Suppressor macrophage treated with lipopolysaccharide for 4 hours (primary cell): ENCODE measurements at regions not wholly inside any gene's neighbourhood (a gene's known extent, or its start where the extent isn't known, plus 50 kb on each side); places are given as distances from the start of the nearest gene placed in this dataset.
"Not testable (repeated sequence)": the region's sequence is repeated elsewhere in the genome, so short reads cannot be mapped to it uniquely, and the experiment has no call there.

Source experiments
- DNase-seq: peaks from one replicate; pipeline ENCODE4 v3.0.0-alpha.2; 2020

DNA sequence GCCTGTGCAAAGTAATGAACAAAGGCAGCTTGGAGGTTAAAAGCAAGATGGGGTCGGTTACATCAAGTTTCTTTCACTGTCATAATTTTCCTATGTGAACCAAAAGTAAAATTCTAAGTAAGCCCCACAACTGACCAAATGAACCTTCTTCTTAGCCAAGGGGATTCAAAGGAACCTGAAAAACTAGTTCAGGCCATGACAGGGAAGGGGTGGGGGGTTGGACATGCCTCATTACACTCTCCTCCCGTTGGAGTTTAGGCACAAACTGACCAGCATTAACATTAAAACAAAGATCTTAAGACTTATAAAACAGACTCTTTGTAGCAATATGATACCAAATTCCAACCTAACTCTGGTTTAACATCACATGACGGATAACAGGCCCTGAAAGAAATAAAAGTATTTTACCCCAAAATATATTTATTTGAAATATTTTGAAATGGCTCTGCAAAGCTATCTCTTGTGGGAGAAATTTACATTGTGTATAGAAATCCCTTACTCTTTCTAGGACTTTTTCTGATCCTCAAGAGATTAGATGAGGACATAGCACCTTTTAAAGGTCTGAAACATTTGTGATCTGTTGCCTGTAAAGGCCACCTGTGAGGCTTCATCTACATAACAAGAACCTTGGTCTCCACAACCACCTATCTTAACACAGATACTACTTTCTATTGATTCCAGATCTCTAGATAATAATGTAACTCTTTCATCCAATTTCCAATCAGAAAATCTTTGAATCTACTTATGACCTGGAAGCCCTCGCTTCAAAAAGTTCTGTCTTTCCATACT lies 1829.0 kb upstream of the MIR17HG start:
- DNase-seq = no peak

GRCh38 chr13:89520468-89520867 lies 1827.0 kb upstream of the MIR17HG start:
- DNase-seq = no peak

- DNase-seq = not testable (repeated sequence)
These were observed 1825.8 kb upstream of the MIR17HG start for GRCh38 chr13:89521672-89522071.

DNA sequence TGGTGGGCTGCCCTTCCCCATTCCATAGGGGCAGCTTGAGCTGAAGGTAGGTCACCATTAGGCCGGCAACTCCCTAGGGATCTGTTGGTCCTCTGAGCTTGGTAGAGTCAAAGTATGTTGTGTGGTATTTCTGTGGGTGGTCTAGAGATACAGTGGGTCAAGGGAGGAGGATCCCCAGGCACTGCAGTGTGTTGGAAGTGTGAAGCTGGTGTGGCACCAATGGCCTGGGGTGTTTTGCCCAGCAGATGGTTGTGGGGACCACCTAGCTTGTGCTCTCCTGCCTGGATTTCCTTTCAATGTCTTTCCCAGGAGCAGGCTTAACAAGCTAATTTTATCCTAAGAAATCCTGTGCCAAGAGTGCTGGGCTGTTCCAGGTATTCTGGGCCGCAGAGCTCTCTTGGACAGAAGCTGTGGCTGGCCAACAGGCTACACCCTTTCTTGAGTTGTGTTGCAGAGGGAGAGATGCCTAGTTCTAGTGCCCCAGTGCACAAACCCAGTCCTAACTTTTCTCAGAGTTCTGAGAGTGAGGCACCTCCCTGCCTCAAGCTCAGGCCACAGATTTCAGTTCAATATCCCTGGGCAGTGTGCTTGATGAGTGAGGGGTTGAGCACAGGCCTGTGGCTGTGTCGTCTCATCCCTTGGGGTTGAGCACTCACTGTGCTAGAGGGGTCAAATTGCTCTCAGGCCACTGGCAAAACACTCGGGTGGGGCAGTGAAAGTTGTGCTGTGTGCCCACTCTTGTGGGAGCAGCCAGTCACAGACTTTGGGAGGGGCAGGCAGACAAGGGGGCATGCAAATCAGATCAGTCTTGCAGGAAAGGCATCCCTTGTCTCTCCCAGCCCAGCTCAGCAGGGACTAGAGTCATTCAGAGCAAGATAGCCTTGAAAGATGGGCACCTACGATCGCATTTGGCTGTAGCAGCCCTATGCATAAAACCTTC lies 1806.1 kb upstream of the MIR17HG start:
- no peak for DNase-seq

- DNase-seq = no peak
These were observed 1796.5 kb upstream of the MIR17HG start for GRCh38 chr13:89550938-89551337.

DNA sequence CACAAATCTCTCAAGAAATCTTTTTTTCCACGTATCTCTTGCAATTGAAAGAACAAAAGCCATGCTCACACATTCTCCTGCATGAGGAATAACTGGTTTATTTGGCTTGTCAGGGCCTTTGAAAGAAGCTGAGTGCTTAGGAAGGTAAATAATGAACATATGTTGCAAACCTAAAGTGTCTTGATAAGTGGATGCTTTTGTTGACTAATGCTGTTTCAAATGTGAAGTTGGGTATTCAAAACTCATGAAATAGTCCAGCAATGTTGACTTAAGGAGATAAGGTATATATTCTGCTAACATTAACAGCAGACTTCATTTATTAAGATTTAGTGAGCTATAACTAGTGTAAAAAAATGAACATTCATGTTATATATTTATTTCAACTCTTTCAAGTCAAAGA lies 1792.7 kb upstream of the MIR17HG start:
- DNase-seq = no peak

DNA sequence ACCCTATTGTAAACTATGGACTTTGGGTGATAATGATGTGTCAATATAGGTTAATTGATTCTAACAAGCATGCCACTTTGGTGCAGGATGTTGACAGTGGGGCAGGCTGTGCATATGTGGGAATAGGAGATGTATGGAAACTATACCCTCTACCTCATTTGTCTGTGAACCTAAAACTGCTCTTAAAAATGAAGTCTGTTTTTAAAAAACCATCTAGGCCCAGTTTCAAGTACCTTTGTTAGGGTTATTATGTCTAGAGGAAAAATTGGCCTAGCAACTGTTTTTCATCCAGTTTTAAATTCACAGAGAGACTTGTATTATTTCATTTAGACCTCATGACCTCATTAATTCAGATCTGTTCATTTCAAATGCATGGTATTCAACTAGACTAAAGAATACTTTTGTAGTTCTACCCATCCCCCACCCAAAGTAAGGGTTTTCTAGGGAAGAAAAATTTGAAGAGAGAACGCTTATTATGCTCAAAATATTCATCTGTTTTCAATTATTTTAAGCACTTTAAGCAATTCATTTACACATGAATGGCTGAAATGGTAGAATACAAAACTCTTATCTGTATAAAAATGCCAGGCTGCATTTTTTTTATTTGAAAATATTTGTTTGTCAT lies 1781.9 kb upstream of the MIR17HG start:
- no peak for DNase-seq

DNA sequence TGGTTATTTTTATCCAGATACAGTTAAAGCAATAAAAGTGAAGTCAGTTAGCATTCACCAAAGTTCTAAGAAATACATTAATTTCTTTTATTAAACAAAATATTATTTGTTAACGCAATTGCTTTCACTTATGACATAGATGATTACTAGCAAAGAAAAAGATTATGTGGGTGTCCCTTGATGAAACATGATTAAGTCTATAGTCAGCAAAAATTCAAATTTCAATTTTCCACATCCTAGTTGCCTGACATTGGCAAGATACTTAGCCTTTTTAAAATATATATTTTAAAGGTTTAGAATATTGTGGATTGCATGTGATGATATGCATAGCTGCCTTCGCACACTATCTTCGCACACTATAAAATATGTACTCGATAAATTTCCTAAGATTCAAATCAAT lies 1780.5 kb upstream of the MIR17HG start:
- DNase-seq = no peak

DNA sequence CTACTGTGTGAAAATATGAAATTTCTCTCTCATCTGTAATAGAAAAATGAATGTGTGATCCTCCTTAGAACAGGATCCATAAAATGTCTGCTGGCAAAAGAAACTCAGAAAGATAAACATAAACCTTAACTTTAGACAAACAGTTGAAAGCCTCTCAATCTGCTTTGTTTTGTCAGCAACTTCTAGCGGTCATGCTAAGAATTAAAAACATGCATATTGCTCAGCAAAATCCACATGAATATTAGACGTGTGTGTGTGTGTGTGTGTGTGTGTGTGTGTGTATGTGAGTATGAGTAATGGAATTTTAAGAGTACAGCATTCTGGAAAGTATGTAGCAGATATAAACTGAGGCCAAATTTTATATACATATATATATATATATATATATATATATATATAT lies 1779.2 kb upstream of the MIR17HG start:
- DNase-seq = no peak

- no peak for DNase-seq
These were observed 1778.7 kb upstream of the MIR17HG start for GRCh38 chr13:89568746-89569145.

DNA sequence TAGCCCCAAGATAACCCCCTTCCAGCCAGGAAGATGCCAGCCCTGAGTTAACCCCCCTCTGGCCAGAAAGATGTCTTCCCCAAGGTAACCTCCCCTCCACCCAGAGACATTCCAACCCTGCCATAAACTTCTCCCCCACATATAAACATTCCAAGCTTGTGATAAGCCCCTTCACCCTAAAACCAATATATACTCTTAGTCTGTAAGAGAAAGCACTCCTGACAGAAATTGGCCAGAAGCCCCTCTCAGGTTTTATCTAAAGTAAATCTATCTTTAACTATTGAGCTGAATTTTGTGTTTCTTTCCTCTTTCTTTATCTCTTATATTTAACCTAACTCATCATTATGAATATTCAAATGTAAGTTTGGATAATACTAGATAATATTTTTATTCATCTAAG lies 1775.8 kb upstream of the MIR17HG start:
- no peak for DNase-seq

GRCh38 chr13:89574077-89574476 lies 1773.4 kb upstream of the MIR17HG start:
- no peak for DNase-seq

DNA sequence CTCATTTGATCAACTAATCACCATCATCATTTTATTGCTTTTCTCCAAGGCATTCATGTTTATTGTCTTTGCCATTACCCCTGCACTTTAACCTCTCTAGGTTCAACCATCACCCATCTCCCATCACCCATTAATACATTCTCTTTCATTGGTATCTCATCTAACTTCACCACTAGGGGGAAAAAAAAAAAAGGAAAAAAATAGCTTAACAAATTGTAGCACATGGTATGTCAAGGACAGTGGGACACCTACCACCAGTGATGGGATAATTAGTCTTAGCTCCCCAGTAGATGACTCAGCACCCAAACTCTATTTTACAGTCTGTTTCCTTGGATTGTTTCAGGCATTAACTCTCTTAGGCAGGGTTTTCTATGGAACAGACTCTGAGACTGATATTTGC lies 1770.2 kb upstream of the MIR17HG start:
- DNase-seq = no peak

DNA sequence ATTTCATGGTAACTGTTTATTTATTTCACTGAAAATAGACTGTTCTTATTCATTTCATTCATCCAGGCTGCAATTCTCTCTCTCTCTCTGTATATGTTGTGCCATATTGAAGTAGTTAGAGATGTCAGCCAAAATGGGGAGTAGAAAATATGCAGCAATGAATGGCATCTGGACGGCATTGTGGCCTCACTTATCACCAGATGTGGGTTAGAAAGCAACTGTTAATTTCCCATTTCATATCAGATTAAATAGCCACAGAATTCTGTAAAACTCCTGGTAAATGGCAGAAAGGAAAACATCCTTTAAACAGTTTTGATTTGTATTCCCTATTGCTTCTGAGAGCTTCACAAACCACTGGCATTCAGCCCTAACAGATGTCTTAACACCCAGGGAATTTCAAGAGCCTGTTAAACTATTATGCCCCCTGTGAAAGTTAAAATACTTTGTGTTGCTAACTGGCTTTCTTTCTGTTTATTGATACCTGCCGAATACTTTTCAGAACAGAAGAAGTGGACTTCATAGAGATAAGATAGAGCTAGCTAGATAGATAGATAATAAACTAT lies 1763.3 kb upstream of the MIR17HG start:
- DNase-seq = no peak

DNA sequence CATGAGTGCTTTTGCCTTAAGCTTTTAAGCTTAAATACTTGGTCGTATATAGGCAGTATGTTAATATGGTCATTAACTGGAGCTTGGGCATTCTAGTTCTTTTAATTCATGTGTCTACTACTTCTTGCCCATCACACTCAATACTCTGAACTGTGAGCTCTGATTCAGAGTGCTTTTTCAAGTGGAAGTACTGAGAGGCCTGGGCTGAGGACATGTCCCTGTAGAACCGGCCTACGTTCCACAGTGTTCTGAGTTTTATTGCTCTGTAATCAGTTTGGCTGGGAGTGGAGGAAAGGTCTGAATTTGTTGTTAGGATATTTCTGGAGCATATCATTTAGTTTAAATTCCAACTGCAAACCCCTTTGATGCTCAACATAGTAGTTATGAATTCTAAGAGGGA lies 1744.8 kb upstream of the MIR17HG start:
- DNase-seq = no peak

- no peak for DNase-seq
These were observed 1744.3 kb upstream of the MIR17HG start for GRCh38 chr13:89603187-89603586.

GRCh38 chr13:89609318-89609717 lies 1738.2 kb upstream of the MIR17HG start:
- DNase-seq = no peak

DNA sequence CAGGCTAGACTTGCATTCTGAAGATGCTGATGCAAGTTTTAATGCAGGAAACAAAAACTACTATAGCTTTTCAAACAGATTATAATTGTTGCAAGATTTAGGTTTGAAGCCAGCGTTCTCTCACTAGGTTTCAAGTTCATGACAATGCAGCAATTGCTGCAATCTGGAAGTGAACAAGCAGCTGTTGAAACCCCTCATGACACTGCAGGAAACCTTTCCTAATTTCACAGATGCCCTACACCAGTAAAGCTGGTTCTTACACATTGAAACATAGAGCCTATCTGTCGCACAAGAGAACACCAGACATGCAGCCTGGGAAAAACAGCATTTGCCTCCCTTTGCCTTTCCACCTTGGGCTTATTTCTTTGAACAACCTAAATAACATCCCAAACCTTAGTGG lies 1737.2 kb upstream of the MIR17HG start:
- DNase-seq = no peak

- no peak for DNase-seq
These were observed 1736.6 kb upstream of the MIR17HG start for GRCh38 chr13:89610881-89611280.

DNA sequence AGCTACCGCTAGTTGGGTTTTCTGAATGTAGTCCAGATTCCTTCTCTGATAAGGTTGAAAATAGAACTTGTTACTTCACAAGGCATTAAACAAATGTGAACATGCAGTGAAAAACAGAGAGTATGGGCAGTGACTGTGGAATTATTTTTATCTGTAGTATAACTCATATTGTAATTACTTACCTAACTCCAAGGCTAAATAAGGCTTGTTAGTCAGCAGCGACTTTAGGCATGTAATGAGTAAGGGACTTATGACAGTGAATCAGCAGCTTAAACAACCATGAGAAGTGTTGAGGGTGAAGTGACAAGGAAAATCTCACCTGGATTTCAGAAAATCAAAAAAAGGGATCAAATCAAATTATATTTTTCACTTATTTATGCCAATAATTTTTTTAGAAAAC lies 1719.5 kb upstream of the MIR17HG start:
- no peak for DNase-seq

GRCh38 chr13:89628567-89628966 lies 1718.9 kb upstream of the MIR17HG start:
- no peak for DNase-seq

DNA sequence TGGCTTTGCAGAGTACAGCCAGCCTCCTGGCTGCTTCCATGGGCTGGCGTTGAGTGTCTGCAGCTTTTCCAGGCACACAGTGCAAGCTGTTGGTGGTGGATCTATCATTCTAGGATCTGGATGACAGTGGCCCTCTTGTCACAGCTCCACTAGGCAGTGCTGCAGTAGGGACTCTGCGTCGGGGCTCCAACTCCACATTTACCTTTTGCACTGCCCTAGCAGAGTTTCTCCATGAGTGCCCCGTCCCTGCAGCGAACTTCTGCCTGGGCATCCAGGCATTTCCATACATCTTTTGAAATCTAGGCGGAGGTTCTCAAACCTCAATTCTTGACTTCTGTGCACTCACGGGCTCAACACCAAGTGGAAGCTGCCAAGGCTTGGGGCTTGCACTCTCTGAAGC lies 1697.3 kb upstream of the MIR17HG start:
- DNase-seq = no peak

GRCh38 chr13:89660752-89661151 lies 1686.7 kb upstream of the MIR17HG start:
- no peak for DNase-seq
